GM21619 (cell line): ENCODE measurements at regions not wholly inside any gene's neighbourhood (a gene's known extent, or its start where the extent isn't known, plus 50 kb on each side); places are given as distances from the start of the nearest gene placed in this dataset.
A peak's percentile ranks its signal among the peaks of the same experiment; 100 is the strongest.

Source experiments
- ATAC-seq: cut with Tn5 transposase; IDR thresholded peaks from one replicate; pipeline ENCODE4 v1.9.1; 2021; ENCODE audit not compliant: unreplicated experiment

GRCh38 chrX:40172401-40173142 lies 74.8 kb upstream of the BCOR start:
- no peak for ATAC-seq

DNA sequence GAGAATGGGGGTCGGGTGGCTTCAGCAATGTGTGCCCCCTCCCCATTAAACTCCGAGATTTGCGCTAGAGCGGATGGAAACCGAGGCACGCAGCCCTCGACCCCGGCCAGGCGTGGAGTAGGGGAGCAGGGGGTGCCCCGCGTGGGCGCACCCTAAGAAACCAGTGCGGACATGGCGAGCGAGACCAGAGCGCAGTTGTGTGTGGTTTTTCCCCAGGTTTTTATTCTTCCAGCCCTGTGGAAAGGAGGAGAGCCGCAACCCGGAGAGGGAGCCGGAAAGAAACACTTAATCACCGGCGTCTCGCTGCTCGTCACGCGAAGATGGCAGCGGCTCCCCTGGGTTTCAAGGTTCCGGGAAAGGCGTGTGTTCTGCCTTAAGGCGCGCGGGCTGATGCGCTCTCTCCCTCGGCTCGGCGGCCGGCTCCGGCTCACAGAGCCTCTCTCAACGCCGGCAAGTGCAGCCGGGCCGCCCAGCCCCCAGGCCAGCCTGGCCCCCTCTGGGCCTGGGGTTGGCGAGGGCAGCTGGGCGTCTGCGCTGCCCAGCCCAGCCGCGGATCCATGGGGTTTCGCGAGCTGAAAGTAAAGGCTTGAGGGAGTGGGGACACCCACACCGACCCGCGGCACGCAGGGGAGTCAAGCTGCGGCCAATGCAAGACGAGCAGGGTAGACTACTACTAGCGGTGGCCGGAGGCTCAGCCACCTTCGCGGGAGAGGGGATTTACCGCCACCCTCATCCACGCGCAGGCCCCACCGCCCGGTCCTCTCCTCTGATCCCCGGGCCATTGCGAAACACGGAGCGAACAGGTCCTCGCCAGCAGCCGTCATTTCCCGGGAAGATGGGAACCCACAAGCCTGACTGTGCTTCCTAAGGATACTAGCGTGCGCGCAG lies 74.0 kb upstream of the BCOR start:
- ATAC-seq, result no peak

- ATAC-seq, result no peak
These were observed 73.2 kb upstream of the BCOR start for GRCh38 chrX:40170830-40171512.

DNA sequence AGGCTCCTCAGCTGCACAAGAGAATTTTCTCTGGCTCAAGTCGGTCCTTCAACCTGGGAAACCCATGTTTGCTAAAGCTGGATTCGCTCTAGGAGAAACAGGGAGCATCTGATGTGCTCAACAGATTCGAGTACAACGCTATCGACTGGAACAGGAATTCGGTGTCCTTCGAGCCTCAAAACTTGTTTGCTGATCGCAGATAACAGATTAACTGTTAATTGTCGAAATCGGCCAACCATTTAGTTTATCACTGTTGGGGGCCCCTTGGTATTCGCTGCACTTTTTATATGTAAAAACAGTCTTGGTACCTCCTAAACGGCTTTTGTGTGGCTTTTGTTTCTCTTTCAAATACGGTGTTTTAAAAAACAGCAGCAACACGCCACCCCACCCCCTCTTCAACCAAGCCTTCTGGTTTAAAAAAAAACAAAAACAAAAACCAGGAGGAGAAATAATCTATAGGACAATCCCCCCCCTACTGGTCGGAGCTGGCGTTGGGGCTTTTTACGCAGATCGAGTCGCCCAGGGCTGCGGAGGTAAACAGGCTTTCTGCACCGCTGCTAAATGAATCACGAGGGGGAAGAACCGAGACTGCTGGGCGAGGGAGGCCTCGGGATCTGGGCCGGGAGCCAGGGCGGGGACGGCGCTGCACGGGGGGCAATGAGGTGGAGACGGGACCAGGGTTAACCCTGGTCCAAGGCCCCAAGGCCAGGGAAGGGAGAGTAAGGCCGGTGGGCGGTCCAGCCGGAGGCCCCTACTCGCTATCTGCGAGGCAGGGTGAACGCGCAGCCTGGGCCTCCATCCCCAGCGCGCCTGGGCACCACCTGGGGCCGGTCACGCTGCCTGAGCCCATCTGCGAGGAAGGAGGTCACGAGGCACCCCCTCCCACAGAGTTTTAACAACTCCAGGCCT lies 71.7 kb upstream of the BCOR start:
- peak; percentile 58 for ATAC-seq

DNA sequence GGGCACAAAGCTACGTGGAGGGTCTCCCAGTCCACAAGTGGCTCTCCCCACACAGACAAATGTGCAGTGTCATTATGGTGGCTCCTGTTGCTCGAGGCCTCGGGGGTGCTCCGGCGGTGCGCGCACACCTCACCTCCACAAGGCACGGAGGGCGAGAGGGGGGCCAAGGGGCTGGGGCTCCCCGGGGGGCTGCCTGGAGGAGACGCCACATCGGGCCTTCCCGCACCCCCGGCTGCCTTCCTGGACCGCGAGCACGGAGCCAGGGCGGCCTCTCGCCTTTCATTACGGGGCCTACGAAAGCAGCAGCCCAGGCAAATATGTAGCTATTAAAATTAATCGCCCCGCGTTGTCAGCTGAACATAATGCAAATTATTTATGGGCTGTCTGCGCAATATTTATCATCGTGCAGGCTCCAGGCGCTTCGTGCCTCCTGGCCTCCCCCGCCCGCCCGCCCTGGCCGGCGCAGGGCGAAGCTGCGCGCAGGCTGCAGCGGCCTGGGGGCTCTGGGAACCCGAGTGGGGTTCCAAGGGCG lies 70.8 kb upstream of the BCOR start:
- ATAC-seq, result no peak

DNA sequence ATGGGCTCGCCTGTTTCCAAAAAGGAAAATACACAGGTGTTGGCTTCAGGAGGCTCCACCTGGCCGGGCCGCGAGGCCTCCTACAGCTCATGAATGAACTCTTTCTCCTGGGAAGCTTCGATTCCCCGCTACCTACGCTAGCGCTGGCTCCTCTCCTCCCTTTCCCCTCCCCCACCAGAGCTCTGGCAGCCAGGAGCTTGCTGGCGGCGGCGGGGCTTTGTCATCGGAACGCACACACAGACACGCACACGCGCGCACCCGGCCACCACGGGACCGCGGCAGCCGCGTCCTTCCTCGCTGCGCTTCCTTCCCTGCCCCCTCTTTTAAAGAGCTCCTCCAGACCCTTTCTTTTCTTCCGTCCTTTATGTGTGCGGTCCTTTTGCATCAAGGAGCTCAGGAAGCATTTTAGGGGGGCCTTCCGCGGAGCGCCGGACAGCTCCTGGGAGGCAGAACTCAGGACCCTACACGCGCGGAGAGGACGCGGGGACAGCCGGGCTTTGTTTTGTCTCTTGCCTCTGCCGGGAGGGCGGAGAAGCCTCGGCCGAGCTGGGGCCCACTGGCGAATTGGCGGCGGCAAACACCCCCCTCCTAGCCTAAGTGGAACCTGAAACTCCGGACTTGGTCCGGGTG lies 70.2 kb upstream of the BCOR start:
- ATAC-seq, result no peak

GRCh38 chrX:40167233-40167849 lies 69.6 kb upstream of the BCOR start:
- ATAC-seq, result no peak

- ATAC-seq, result no peak
These were observed 68.8 kb upstream of the BCOR start for GRCh38 chrX:40166582-40166981.

DNA sequence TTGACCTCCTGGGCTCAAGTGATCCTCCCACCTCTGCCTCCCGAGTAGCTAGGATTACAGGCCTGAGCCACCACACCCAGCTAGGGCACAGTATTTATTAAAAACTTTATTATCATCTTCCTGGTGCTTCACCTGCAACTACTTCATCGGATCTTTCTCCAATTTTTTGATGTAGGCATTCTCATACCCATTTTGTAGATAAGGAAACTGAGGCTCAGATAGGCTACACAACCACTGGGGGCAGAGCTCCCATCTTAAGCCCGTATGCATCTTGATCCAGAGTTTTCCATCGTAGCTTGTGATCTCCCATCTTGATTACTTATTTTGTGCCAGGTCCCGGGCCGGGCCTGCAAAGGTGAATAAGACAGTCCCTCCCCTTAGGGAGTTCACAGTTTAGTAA lies 68.1 kb upstream of the BCOR start:
- no peak for ATAC-seq

- ATAC-seq, result no peak
These were observed 67.4 kb upstream of the BCOR start for GRCh38 chrX:40165206-40165605.

DNA sequence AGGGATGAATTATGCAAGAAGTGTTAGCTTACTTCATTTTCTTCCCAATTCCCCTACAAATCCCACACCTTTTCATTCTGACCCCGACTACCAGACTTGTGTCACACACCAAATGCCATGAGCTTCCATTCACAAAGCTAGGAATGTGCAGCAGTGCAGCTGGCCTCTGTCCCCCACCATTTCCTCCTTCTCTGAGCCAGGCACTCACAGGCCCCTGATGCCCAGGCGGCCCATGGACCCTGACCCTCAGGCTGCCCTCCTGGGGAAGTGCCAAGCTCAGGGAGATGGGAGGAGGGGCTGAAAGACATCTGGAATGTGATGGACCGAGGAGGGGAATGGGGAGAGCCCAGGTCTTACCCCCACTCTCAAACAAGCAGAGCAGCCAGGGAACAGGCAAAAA lies 67.0 kb upstream of the BCOR start:
- ATAC-seq, result no peak

GRCh38 chrX:40158036-40158706 lies 60.4 kb upstream of the BCOR start:
- ATAC-seq, result no peak

GRCh38 chrX:40157228-40158035 lies 59.7 kb upstream of the BCOR start:
- ATAC-seq, result no peak

DNA sequence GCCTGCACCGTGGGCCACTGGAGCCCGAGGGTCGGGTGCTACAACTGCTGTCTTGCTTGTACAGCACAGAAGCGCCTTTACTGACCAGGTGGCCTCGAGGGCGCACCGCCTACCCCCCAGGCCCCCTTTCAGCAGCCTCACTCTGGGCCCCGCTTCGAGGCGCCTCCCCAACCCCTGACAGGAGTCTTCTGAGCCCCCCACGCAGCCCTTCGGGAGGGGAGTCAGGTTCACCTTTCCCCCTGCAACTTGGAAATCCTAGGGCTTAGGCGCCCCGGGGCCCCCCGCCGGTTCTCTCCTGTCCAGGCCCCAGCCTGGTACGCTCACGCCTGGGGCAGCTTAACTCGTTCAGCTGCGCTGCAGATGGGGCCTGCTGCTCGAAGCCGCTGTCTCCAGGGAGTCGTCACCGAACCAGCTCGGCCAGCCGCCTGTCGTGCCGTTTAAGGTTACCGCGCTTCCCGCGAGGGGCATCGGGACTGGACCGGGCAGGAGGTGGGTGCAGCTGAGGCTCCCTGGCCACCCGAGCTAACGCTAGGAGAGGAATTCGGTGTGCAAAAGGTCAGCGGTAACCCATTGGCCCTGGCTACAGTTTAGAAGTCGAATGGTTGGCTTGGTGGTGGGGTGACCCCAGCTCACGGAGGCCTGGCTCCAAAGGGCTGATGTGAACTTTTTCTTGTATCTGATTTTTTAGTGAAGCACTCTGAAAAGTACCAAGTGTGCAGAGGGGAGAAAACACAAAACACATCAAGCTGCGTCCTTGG lies 58.9 kb upstream of the BCOR start:
- ATAC-seq, result no peak

DNA sequence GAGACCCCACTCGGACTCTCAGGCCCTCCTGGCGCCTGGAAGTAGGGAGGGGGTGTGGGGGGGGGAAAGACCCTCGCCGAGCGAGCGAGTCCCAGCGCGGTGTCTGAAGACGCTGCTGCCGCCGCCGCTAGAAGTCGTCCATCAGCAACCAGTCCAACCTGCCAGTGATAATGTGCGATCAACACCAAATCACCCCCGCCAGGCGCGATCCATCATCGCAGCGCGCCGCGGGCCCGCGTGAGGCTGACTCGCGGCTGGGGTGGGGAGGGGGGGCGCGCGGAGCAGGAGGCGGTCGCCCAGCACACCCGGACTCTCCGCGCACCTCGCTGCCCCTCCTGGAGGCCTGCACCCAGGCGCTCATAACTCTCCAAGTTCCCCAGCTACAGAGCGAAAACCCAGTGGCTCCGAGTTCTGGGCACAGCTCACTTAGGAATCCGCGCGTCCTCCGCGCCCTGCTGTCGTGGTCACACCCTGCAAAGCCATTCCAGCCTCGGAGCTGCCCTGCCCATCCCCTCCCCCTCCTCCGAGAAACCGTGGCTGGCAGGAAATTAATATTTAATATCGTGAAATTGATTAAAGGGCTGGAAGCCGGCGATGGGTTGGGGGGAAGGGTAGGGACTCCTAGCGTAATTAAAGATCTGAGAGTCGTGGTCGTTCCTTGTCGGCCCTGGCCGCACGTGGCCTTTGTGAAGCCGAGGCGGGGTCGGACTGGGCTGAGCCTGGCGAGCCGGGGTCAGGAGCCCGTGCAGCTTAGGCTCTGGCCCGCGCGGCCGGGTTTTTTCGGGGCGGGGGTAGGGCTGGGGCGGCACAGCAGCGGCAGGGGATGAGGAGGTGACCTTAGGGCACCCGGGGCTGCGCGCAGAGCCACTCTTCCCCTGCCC lies 58.1 kb upstream of the BCOR start:
- no peak for ATAC-seq

DNA sequence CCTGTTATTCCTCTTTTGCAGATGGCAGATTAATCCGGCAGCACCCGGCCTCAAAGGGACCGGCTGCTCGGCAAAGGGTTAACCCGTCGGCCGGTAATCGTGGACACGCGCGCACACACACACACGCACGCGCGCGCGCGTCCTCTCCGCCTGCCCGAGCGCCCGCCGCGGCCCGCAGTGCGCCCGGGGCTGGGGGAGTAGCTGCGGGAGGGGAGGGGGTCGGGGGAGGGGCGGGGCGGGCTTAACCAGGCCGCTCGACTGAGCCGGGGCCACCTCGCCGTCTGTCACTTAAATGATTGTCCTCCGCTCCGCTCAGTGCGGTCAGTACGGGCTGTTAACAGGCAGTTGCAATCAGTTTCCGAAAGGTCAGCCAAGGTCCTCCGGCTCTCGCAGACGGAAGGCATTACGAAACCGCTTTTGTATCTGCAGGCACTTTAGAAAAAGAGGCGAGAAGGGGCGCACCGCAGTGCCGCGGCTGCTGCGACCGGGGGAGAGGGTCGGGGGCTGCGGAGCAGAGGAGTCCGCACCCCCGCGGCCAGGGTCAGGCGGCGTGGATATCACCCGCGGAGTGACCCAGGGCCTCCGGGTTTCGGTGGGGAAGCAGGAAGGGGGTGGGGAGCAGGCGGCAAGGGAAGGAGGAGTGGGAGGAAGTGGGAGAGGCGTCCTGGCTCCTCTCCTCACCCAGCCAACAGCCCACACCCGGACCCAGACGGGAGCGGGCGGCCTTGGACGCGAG lies 57.3 kb upstream of the BCOR start:
- no peak for ATAC-seq
